Transverse colon (tissue), 4 donors: ENCODE measurements at regions not wholly inside any gene's neighbourhood (a gene's known extent, or its start where the extent isn't known, plus 50 kb on each side); places are given as distances from the start of the nearest gene placed in this dataset.

ENCODE experiments used
- DNase-seq: peaks from one replicate; pipeline ENCODE4 v3.0.0-alpha.2; 2019
- H3K27ac ChIP-seq, 4 donors: fragments of 200-600 bp; sonication (generic); 2 replicates each; pipeline ENCODE4 v1.5.1; 2016 to 2018; ENCODE audit warnings: inconsistent platforms in 4 of 4
- H3K27me3 ChIP-seq: fragments of 200-600 bp; sonication (generic); 2 replicates; pipeline ENCODE4 v1.5.1; 2017; ENCODE audit warnings: inconsistent platforms
- H3K36me3 ChIP-seq, 4 donors: fragments of 200-600 bp; sonication (generic); 2 replicates each; pipeline ENCODE4 v1.5.1; 2017 to 2019; ENCODE audit warnings: inconsistent platforms in 4 of 4
- H3K4me1 ChIP-seq, 4 donors: fragments of 200-600 bp; sonication (generic); 2 replicates each; pipeline ENCODE4 v1.5.1; 2017 to 2020; ENCODE audit warnings: inconsistent platforms in 4 of 4
- H3K4me3 ChIP-seq, 4 donors: fragments of 200-600 bp; sonication (generic); 1 replicate in 1 of 4; 2 replicates in 3 of 4; pipeline versions ENCODE4 v1.5.1 to v1.6.1; 2017 to 2019; ENCODE audit warnings: inconsistent platforms in 4 of 4
- H3K9me3 ChIP-seq, 2 donors: fragments of 200-600 bp; sonication (generic); 2 replicates each; pipeline ENCODE4 v1.5.1; 2017 to 2019; ENCODE audit warnings: inconsistent platforms in 2 of 2
- CTCF ChIP-seq, 5 experiments: fragments of 200-600 bp in 3 of 5; fragments of 450-650 bp in 2 of 5; sonication (generic) in 3 of 5; IDR thresholded peaks; 1 replicate in 2 of 5; 2 replicates in 3 of 5; pipeline ENCODE4 v1.5.1; 2016 to 2017; ENCODE audit warnings: antibody characterized with exemption in 5 of 5, inconsistent platforms in 3 of 5, mild to moderate bottlenecking in 2 of 5, moderate library complexity in 1 of 5
- EP300 ChIP-seq: sonication (generic); formaldehyde crosslinking; IDR thresholded peaks from one replicate; pipeline ENCODE4 v1.6.1; 2017; ENCODE audit warnings: antibody characterized with exemption, low read depth
- POLR2A ChIP-seq: fragments of 450-650 bp; IDR thresholded peaks from one replicate; pipeline ENCODE4 v1.6.1; 2016; ENCODE audit warnings: antibody characterized with exemption, mild to moderate bottlenecking, moderate library complexity
- POLR2AphosphoS5 ChIP-seq, 3 donors: sonication (generic); formaldehyde crosslinking; IDR thresholded peaks; one replicate each; pipeline ENCODE4 v1.6.1; 2016; ENCODE audit warnings: antibody characterized with exemption in 3 of 3
- WGBS, 2 donors: methylation state at CpG; one replicate each; pipeline ENCODE4 v1.1.5; 2018; ENCODE audit warnings: low coverage in 1 of 2; 5-methylcytosine and 5-hydroxymethylcytosine counted together
- in situ Hi-C, 4 donors: fragments of 200-750 bp; cut with MboI; loops; one replicate each; pipeline versions ENCODE4 v1.15.0 to v1.15.1; 2017; ENCODE audit warnings: low sequenced_read_pairs in 3 of 4, low pct_ligation_motif_present in 1 of 4, low pct_unique_long_range_greater_than_20kb in 1 of 4
- intact Hi-C: fragments of 100-400 bp; cut with DNase I; formaldehyde crosslinking; loops from one replicate; pipeline ENCODE4 v1.15.1; 2023; ENCODE audit warnings: low total_unique reads

DNA sequence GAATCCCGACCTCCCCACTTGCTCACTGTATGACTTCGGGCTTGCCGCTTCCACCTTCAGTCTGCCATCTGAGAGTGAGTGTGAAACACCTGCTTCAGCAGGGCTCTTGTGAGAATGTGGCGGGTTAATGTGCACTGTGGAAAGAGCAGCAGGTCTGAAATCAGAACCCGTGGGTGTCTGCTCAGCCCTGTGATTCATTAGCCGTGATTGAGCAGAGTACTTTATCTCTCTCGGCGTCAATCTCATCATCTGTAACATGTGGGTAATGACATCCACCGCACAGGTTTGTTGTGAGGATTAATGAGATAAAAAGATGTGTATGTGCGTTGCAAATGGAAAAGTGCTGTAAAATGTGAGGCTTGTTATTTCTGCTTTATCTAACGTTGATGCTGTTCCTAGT lies 128.6 kb downstream of the LRATD1 start:
- TF ChIP-seq POLR2AphosphoS5 (IDR thresholded peaks at IDR 0.05) = no peak
- no peak for TF ChIP-seq POLR2A
- TF ChIP-seq CTCF (IDR thresholded peaks at IDR 0.05) = no peak
- no peak for TF ChIP-seq EP300
- intact Hi-C loops = no loop called here
- Histone ChIP-seq H3K9me3 (no peaks in the 10 kb centered on the region), H3K27ac (no peak overlapping the region), H3K4me3 (no peak overlapping the region), H3K36me3 (no peaks in the 10 kb centered on the region), H3K27me3 (no peaks in the 10 kb centered on the region), H3K4me1 (no peaks in the 10 kb centered on the region)
- WGBS, 2 donors = 89 to 92% methylated on average over 8 to 11 of the region's 11 CpGs
- DNase-seq = no peak
- in situ Hi-C loops = no loop called here

- no peaks in the 10 kb centered on the region for H3K4me1 ChIP-seq
- no peak for DNase-seq
- intact Hi-C loops = no loop called here
- H3K4me3 ChIP-seq = no peak overlapping the region
- TF ChIP-seq EP300 (no peak), POLR2AphosphoS5 (IDR thresholded peaks at IDR 0.05) (no peak), CTCF (IDR thresholded peaks at IDR 0.05) (no peak), POLR2A (no peak)
- no peaks in the 10 kb centered on the region for H3K9me3 ChIP-seq
- H3K27ac ChIP-seq = no peak overlapping the region
- in situ Hi-C loops = no loop called here
- no peaks in the 10 kb centered on the region for H3K27me3 ChIP-seq
- no peaks in the 10 kb centered on the region for H3K36me3 ChIP-seq
- 63 to 81% methylated on average over 2 of the region's 2 CpGs for WGBS, 2 donors
These were observed 141.2 kb downstream of the LRATD1 start for GRCh38 chr2:14773696-14774095.

DNA sequence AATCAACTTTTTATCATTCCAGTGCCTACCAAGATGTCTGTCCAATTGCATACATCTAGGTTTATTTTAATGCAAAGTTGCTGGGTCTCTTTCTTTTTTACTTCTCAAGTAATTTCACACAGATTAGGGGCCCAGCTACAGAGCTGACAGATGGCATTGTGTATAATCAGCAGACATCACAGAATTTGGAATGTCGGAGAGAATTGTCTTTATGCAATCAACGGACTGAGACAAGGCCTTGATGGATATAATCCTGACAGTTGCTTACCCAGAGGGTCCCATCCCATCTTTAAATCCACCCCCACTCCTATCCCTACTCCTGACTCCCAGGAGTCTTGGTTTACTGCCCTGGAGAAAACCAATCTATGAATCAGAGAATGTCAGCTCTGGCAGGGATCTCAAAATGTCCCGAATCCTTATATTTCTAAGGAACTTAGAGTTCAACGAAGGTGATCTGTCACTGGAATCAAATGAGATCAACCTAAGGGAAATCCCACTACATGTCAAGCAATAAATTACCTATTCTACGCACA lies 142.0 kb downstream of the LRATD1 start:
- WGBS, 2 donors = 71 to 82% methylated on average over 2 to 5 of the region's 5 CpGs
- H3K27me3 ChIP-seq = no peaks in the 10 kb centered on the region
- H3K36me3 ChIP-seq = no peaks in the 10 kb centered on the region
- no peak for DNase-seq
- no peak overlapping the region for H3K4me3 ChIP-seq
- H3K9me3 ChIP-seq = no peaks in the 10 kb centered on the region
- in situ Hi-C loops = no loop called here
- no peak overlapping the region for H3K27ac ChIP-seq
- no peak for TF ChIP-seq EP300
- no peak for TF ChIP-seq CTCF (IDR thresholded peaks at IDR 0.05)
- no peak for TF ChIP-seq POLR2AphosphoS5 (IDR thresholded peaks at IDR 0.05)
- TF ChIP-seq POLR2A = no peak
- intact Hi-C loops = no loop called here
- H3K4me1 ChIP-seq = no peaks in the 10 kb centered on the region

GRCh38 chr2:14776216-14776615 lies 143.7 kb downstream of the LRATD1 start:
- no peak overlapping the region for H3K4me3 ChIP-seq
- TF ChIP-seq POLR2AphosphoS5 (IDR thresholded peaks at IDR 0.05) (no peak), EP300 (no peak)
- H3K4me1 ChIP-seq = peaks cover 0 to 2% (median 0%) of the 10 kb centered on the region in 4 donors
- in situ Hi-C loops = no loop called here
- H3K27me3 ChIP-seq = no peaks in the 10 kb centered on the region
- intact Hi-C loops = no loop called here
- 40 to 81% methylated on average over 1 of the region's 1 CpG for WGBS, 2 donors
- no peak for DNase-seq
- H3K27ac ChIP-seq = no peak overlapping the region
- no peaks in the 10 kb centered on the region for H3K9me3 ChIP-seq
- no peaks in the 10 kb centered on the region for H3K36me3 ChIP-seq

- Histone ChIP-seq H3K36me3 (no peaks in the 10 kb centered on the region), H3K9me3 (no peaks in the 10 kb centered on the region), H3K27me3 (no peaks in the 10 kb centered on the region), H3K27ac (no peak overlapping the region), H3K4me3 (no peak overlapping the region), H3K4me1 (peaks cover 0 to 4% (median 0%) of the 10 kb centered on the region in 4 donors)
- intact Hi-C loops (no loop called here), in situ Hi-C loops (no loop called here)
- no peak for DNase-seq
- TF ChIP-seq POLR2A = no peak
- no peak for TF ChIP-seq EP300
- no peak for TF ChIP-seq POLR2AphosphoS5 (IDR thresholded peaks at IDR 0.05)
- TF ChIP-seq CTCF (IDR thresholded peaks at IDR 0.05) = no peak
- WGBS, 2 donors = 76 to 87% methylated on average over 2 of the region's 2 CpGs
These were observed 145.5 kb downstream of the LRATD1 start for GRCh38 chr2:14778015-14778414.
